K562 (cell line): ENCODE measurements at regions not wholly inside any gene's neighbourhood (a gene's known extent, or its start where the extent isn't known, plus 50 kb on each side); places are given as distances from the start of the nearest gene placed in this dataset.

Experiments used
- ATAC-seq: fragments of 200-7000 bp; cut with Tn5 transposase; 3 replicates; pipeline ENCODE4 v1.9.1; 2020; ENCODE audit warnings: moderate library complexity
- BruUV-seq: library from RNA; stranded (reverse); fragments of 400-500 nt; replicated peaks from 2 replicates; lab custom pipeline; 2021; lab: Mats Ljungman, UMichigan
- CTCF ChIA-PET: fragments of 300-600 bp; formaldehyde crosslinking; extraction: SDS; loops from one replicate; lab custom pipeline; 2021; ENCODE audit warnings: low intra/inter-chr PET ratio; lab: Yijun Ruan, JAX
- POLR2A ChIA-PET: fragments of 300-600, 350-650 bp; sonication (Branson Sonifier 250); formaldehyde crosslinking; extraction: SDS; loops from one replicate; lab custom pipeline; 2021; ENCODE audit warnings: antibody characterized with exemption, inconsistent platforms; lab: Yijun Ruan, JAX
- DNase-seq, 4 experiments: peaks; one replicate each; pipeline versions ENCODE4 v3.0.0 to v3.0.0-alpha.2; 2011 to 2018; ENCODE audit warnings: low spot score in 3 of 4, mixed read lengths in 3 of 4; ENCODE audit errors: extremely low read depth in 1 of 4
- FAIRE-seq: peaks from 2 replicates; lab custom pipeline; 2011; peaks lifted over from hg19 to GRCh38; lab: Jason Lieb, UNC
- H2AFZ ChIP-seq: 2 replicates; pipeline ENCODE4 v1.6.0; 2011; ENCODE audit warnings: low read depth, low read length, control low read depth, inconsistent platforms
- H3K27ac ChIP-seq: fragments of 200-600 bp; 3 replicates; pipeline ENCODE4 v1.8.0; 2011; ENCODE audit warnings: low read depth, mild to moderate bottlenecking, control low read depth, inconsistent platforms, low read length, moderate library complexity, mixed read lengths; ENCODE audit errors: extremely low read depth
- H3K27me3 ChIP-seq, 2 experiments: fragments of 300-600 bp in 1 of 2; 2 replicates in 1 of 2; 3 replicates in 1 of 2; pipeline versions ENCODE4 v1.6.0 to v1.8.0; 2011; ENCODE audit warnings: inconsistent platforms in 2 of 2, low read length in 2 of 2, mild to moderate bottlenecking in 1 of 2, mixed read lengths in 1 of 2, moderate library complexity in 1 of 2; ENCODE audit not compliant: control insufficient read depth in 2 of 2, insufficient read depth in 2 of 2
- H3K36me3 ChIP-seq: fragments of 300-600 bp; 3 replicates; pipeline ENCODE4 v1.8.0; 2011; ENCODE audit warnings: mild to moderate bottlenecking, low read length, inconsistent platforms; ENCODE audit not compliant: control insufficient read depth, insufficient read depth
- H3K4me1 ChIP-seq, 2 experiments: fragments of 200-600 bp in 1 of 2; replicated peaks in 1 of 2; 2 replicates in 1 of 2; 3 replicates in 1 of 2; pipeline versions ENCODE4 v1.5.1 to v1.8.0; 2011; ENCODE audit warnings: inconsistent platforms in 2 of 2, low read length in 2 of 2, mild to moderate bottlenecking in 1 of 2, mixed read lengths in 1 of 2, moderate library complexity in 1 of 2; ENCODE audit not compliant: control insufficient read depth in 2 of 2, insufficient read depth in 2 of 2
- H3K4me2 ChIP-seq: 2 replicates; pipeline ENCODE4 v1.6.1; 2011; ENCODE audit warnings: low read length, control low read depth, inconsistent platforms, mixed read lengths; ENCODE audit not compliant: insufficient read depth
- H3K4me3 ChIP-seq: fragments of 200-600 bp; sonication (generic), shearing (Covaris generic); 2 replicates; pipeline ENCODE4 v1.5.1; 2016; ENCODE audit warnings: control low read depth, inconsistent platforms
- H3K79me2 ChIP-seq: fragments of 200-600 bp; 3 replicates; pipeline ENCODE4 v1.8.0; 2011; ENCODE audit warnings: low read length, inconsistent platforms; ENCODE audit not compliant: control insufficient read depth, insufficient read depth
- H3K9ac ChIP-seq, 2 experiments: 2 replicates each; pipeline versions ENCODE4 v1.6.0 to v1.6.1; 2011; ENCODE audit warnings: low read depth in 2 of 2, low read length in 2 of 2, control low read depth in 1 of 2, inconsistent platforms in 1 of 2, mild to moderate bottlenecking in 1 of 2, mixed read lengths in 1 of 2; ENCODE audit not compliant: insufficient read depth in 1 of 2
- H3K9me1 ChIP-seq: one replicate; pipeline ENCODE4 v1.6.0; 2011; ENCODE audit warnings: inconsistent platforms, mild to moderate bottlenecking, low read length, moderate library complexity; ENCODE audit not compliant: control insufficient read depth, insufficient read depth
- H3K9me3 ChIP-seq: replicated peaks from 2 replicates; pipeline ENCODE4 v1.5.1; 2011; ENCODE audit warnings: low read depth, low read length, inconsistent platforms; ENCODE audit not compliant: control insufficient read depth, insufficient read depth
- H4K20me1 ChIP-seq: replicated peaks from 2 replicates; pipeline ENCODE4 v1.6.1; 2011; ENCODE audit warnings: low read length, inconsistent platforms, mixed read lengths; ENCODE audit not compliant: control insufficient read depth, insufficient read depth
- ARID3B ChIP-seq: fragments of 250-450 bp; sonication (Bioruptor Pico); IDR thresholded peaks from 2 replicates; pipeline ENCODE4 v1.4.0; 2020; ENCODE audit warnings: borderline replicate concordance
- BRF1 ChIP-seq: IDR thresholded peaks from 3 replicates; pipeline ENCODE4 v1.6.1; 2011; ENCODE audit warnings: borderline replicate concordance, mild to moderate bottlenecking; ENCODE audit not compliant: insufficient read length; ENCODE audit errors: extremely low read depth
- HDGF ChIP-seq: fragments of 450-650 bp; IDR thresholded peaks from 2 replicates; pipeline ENCODE4 v1.6.1; 2016
- HMGN3 ChIP-seq: IDR thresholded peaks from 2 replicates; pipeline ENCODE4 v1.6.1; 2011; ENCODE audit warnings: borderline replicate concordance, low read depth, mild to moderate bottlenecking, mixed read lengths, low read length; ENCODE audit not compliant: insufficient read length; ENCODE audit errors: extremely low read depth
- KDM2B ChIP-seq: fragments of 250-450 bp; sonication (Bioruptor Pico); IDR thresholded peaks from 2 replicates; pipeline ENCODE4 v1.8.0; 2021; ENCODE audit warnings: mild to moderate bottlenecking, moderate library complexity
- MTA2 ChIP-seq: fragments of 450-650 bp; IDR thresholded peaks from 2 replicates; pipeline ENCODE4 v1.6.1; 2016; ENCODE audit warnings: low read depth
- MYC ChIP-seq, 2 experiments: fragments of 250-450 bp in 1 of 2; sonication (Bioruptor Pico) in 1 of 2; IDR thresholded peaks; 2 replicates each; pipeline versions ENCODE4 v1.5.1 to v1.6.1; 2012 to 2021; ENCODE audit warnings: low read depth in 2 of 2, borderline replicate concordance in 1 of 2, improper control_type of control experiment in 1 of 2, low read length in 1 of 2, mild to moderate bottlenecking in 1 of 2, moderate library complexity in 1 of 2
- PML ChIP-seq: IDR thresholded peaks from 2 replicates; pipeline ENCODE4 v1.6.1; 2012; ENCODE audit warnings: low read length, inconsistent platforms
- SIN3B ChIP-seq: fragments of 450-650 bp; IDR thresholded peaks from 2 replicates; pipeline ENCODE4 v1.6.1; 2017; ENCODE audit warnings: low read depth, mild to moderate bottlenecking, moderate library complexity
- SLC30A9 ChIP-seq: fragments of 250-450 bp; sonication (Bioruptor Pico); IDR thresholded peaks from 2 replicates; pipeline ENCODE4 v1.8.0; 2022; ENCODE audit warnings: mild to moderate bottlenecking, moderate library complexity
- TCF7 ChIP-seq: sonication (generic); IDR thresholded peaks from 2 replicates; pipeline ENCODE4 v1.6.1; 2016; ENCODE audit warnings: antibody characterized with exemption, borderline replicate concordance
- U2AF1 ChIP-seq: fragments of 200-400 bp; formaldehyde crosslinking; optimal IDR thresholded peaks from 2 replicates; pipeline ENCODE3; 2017; ENCODE audit warnings: mild to moderate bottlenecking, low read depth, low read length, moderate library complexity
- ZFX ChIP-seq: sonication (generic); formaldehyde crosslinking; IDR thresholded peaks from 2 replicates; pipeline ENCODE4 v1.8.0; 2022; ENCODE audit warnings: mild to moderate bottlenecking, missing genetic modification reagents, moderate library complexity
- ZNF41 ChIP-seq: fragments of 250-450 bp; sonication (Bioruptor Pico); conservative IDR thresholded peaks from 2 replicates; pipeline ENCODE4 v1.4.0; 2020; ENCODE audit warnings: mild to moderate bottlenecking
- WGBS: fragments of 100-300 bp; shearing (Covaris generic); methylation state at CpG from one replicate; pipeline ENCODE4 v1.1.6; 2016; ENCODE audit warnings: low coverage, mixed read lengths; ENCODE audit not compliant: insufficient coverage; ENCODE audit errors: missing lambda C conversion rate; 5-methylcytosine and 5-hydroxymethylcytosine counted together
- in situ Hi-C: fragments of 300-500 bp; cut with MboI; formaldehyde crosslinking; loops from 4 replicates; pipeline ENCODE4 v1.15.0; 2018; ENCODE audit warnings: inconsistent platforms, mixed read lengths
- intact Hi-C: fragments of 100-400 bp; cut with micrococcal nuclease; formaldehyde crosslinking; loops from 2 replicates; pipeline ENCODE4 v1.14.2; 2022

DNA sequence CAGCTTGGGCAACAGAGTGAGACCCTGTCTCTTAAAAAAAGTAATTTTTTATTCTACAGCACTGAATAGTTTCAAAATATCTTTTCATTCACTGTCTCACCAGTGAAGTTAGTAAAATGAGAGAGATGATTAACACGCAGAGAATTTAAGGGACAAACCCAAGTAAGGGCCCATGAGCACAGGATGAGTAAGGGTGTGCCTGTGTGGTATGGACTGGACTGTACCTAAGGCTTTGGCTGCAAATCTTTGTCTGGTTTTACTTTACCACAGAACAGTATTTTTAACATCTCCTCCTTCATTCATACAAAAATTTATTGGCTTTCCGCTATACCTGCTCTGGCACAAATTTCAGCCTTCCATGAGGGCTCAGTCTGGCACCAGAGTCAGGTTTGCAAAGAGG is 433.3 kb downstream of the UTRN start:
- ChIA-PET CTCF (no interaction called here), POLR2A (no interaction called here)
- Histone ChIP-seq H4K20me1 (no peaks in the 10 kb centered on the region), H2AFZ (no peak overlapping the region), H3K27me3 (no peaks in the 10 kb centered on the region), H3K9ac (no peak overlapping the region), H3K36me3 (no peaks in the 10 kb centered on the region), H3K27ac (no peak overlapping the region), H3K9me1 (no peaks in the 10 kb centered on the region), H3K4me1 (no peaks in the 10 kb centered on the region; a peak in 1 of 5 replicates), H3K79me2 (no peaks in the 10 kb centered on the region), H3K4me2 (no peak overlapping the region), H3K4me3 (no peak overlapping the region), H3K9me3 (no peaks in the 10 kb centered on the region)
- no peak for DNase-seq
- no peak for FAIRE-seq
- intact Hi-C loops = no loop called here
- BruUV-seq = no TSS peak
- TF ChIP-seq U2AF1 (no peak), MTA2 (no peak), KDM2B (CRISPR knock-in tag) (no peak), MYC (IDR thresholded peaks at IDR 0.05; ENCODE audit: low read depth, low read length) (no peak), MYC (CRISPR knock-in tag; IDR thresholded peaks at IDR 0.05; ENCODE audit: borderline replicate concordance, low read depth) (no peak), PML (no peak), ZNF41 (no peak), SLC30A9 (CRISPR knock-in tag) (no peak), HMGN3 (no peak), ARID3B (CRISPR knock-in tag) (no peak), BRF1 (no peak), ZFX (CRISPR knock-in tag) (no peak), SIN3B (no peak), TCF7 (no peak), HDGF (no peak)
- ATAC-seq = no peak
- in situ Hi-C loops = no loop called here
- WGBS = 41% methylated on average over 2 of the region's 2 CpGs
